ENCODE measurements at regions not wholly inside any gene's neighbourhood (a gene's known extent, or its start where the extent isn't known, plus 50 kb on each side); places are given as distances from the start of the nearest gene placed in this dataset.
"Not testable (repeated sequence)": the region's sequence is repeated elsewhere in the genome, so short reads cannot be mapped to it uniquely, and the experiment has no call there.

DNA sequence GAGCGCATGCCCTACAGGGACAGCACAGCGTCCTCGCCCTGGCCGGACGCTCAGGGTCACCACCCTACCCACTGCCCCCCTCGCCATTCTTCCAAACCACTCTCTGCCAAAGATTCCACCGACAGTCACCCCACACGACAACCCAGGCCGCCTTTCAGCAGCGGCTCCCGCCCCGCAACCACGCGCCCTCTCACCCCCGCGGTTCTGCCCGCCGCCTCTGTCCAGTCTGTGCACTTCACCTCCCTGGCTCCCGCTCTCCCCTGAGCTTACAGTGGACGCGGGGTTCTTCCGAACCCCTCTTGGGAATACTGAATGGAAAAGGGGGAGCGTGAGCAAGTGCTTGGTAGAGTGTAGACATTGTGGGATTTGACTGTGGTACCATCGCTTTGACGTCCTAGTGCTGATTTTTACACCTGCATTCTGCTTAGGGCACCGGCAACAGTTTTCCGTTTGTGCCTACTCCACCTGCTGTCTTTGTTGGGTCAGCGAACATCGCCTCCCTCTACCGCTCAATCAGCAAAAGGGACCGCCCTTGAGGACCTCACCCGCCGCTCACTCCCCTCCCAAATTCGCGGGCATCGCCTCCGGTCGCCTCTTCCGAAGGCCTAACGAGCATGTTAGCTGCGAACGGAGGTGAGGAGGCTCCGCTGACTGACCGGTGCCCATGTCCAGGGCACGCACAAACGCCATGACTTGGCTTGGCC lies 119.1 kb downstream of the PPIAL4A start:
- H3K4me1 ChIP-seq (ENCODE audit: insufficient read depth, low read length); POLR2A ChIA-PET (ENCODE audit: unreplicated experiment); H3K27ac ChIP-seq (ENCODE audit: low read length); H2AFZ ChIP-seq (ENCODE audit: low read length); CTCF ChIA-PET; intact Hi-C loops (cut with micrococcal nuclease); H3K4me3 ChIP-seq (ENCODE audit: low read length); DNase-seq; H4K20me1 ChIP-seq (ENCODE audit: low read length); BruUV-seq (replicated peaks); H3K36me3 ChIP-seq (ENCODE audit: low read depth, low read length); H3F3A ChIP-seq (ENCODE audit: low read length, unreplicated experiment); H3K27me3 ChIP-seq (ENCODE audit: low read length); H3K79me2 ChIP-seq (ENCODE audit: low read length); H3K9ac ChIP-seq (ENCODE audit: low read length); H3K4me2 ChIP-seq (ENCODE audit: low read length); H3K9me2 ChIP-seq (replicated peaks; ENCODE audit: low read length); H3K9me3 ChIP-seq (ENCODE audit: low read length); ATAC-seq: not testable (repeated sequence)

- H3K9me2 ChIP-seq (replicated peaks; ENCODE audit: low read length); H3K27me3 ChIP-seq (ENCODE audit: low read length); intact Hi-C loops (cut with micrococcal nuclease); ATAC-seq; H3K27ac ChIP-seq (ENCODE audit: low read length); H2AFZ ChIP-seq (ENCODE audit: low read length); BruUV-seq (replicated peaks); H3K4me2 ChIP-seq (ENCODE audit: low read length); H3F3A ChIP-seq (ENCODE audit: low read length, unreplicated experiment); H3K36me3 ChIP-seq (ENCODE audit: low read depth, low read length); H3K9ac ChIP-seq (ENCODE audit: low read length); H3K79me2 ChIP-seq (ENCODE audit: low read length); H3K9me3 ChIP-seq (ENCODE audit: low read length); H4K20me1 ChIP-seq (ENCODE audit: low read length); H3K4me3 ChIP-seq (ENCODE audit: low read length); DNase-seq; POLR2A ChIA-PET (ENCODE audit: unreplicated experiment); CTCF ChIA-PET; H3K4me1 ChIP-seq (ENCODE audit: insufficient read depth, low read length): not testable (repeated sequence)
These were observed 119.9 kb downstream of the PPIAL4A start for GRCh38 chr1:121009216-121010057.

DNA sequence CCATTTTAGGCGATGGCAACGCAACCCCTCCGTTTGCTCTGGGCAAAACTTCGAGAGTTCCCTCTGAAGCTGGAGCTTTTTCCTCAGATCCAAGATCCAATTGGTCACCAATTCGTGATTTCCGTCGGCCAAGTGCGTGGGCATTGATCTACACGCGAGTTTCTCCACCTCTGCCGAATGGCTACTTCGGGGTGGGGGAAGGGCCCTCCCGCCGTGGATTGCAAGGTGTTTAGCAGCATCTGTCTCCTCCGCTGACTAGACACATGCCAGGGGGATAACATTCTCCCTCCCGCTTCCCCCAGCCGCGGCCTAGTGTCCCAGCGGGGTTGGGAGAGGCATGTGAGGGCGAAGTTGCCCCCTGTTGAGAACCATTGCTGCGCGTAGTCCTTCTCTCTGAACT lies 120.6 kb downstream of the PPIAL4A start:
- H3K9me2 ChIP-seq (replicated peaks; ENCODE audit: low read length); H2AFZ ChIP-seq (ENCODE audit: low read length); H3K36me3 ChIP-seq (ENCODE audit: low read depth, low read length); H3F3A ChIP-seq (ENCODE audit: low read length, unreplicated experiment); CTCF ChIA-PET; H3K4me2 ChIP-seq (ENCODE audit: low read length); BruUV-seq (replicated peaks); intact Hi-C loops (cut with micrococcal nuclease); H3K4me1 ChIP-seq (ENCODE audit: insufficient read depth, low read length); H3K4me3 ChIP-seq (ENCODE audit: low read length); POLR2A ChIA-PET (ENCODE audit: unreplicated experiment); H3K27me3 ChIP-seq (ENCODE audit: low read length); H3K27ac ChIP-seq (ENCODE audit: low read length); H3K9me3 ChIP-seq (ENCODE audit: low read length); H3K9ac ChIP-seq (ENCODE audit: low read length); DNase-seq; H3K79me2 ChIP-seq (ENCODE audit: low read length); ATAC-seq; H4K20me1 ChIP-seq (ENCODE audit: low read length): not testable (repeated sequence)

DNA sequence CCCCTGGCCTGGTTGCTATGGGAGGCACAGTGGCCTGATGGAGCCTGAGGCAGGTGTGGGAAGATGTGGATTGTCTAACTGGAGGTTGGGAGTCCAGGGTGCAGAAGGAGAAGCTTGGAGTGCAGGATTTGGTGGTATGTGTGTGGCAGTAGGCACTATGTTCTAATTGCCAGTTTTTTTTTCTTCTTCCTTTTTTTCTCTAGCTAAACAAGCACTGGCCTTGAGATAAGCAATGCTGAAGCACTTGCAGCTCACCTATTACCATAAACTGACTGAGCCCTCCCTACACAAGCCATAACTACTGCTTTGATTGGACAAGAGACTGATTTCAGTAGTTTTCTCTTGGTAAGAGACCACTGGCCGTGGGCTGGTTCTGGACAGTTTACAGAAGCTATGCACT lies 123.6 kb downstream of the PPIAL4A start:
- H4K20me1 ChIP-seq (ENCODE audit: low read length); ATAC-seq; H3K36me3 ChIP-seq (ENCODE audit: low read depth, low read length); intact Hi-C loops (cut with micrococcal nuclease); H3K79me2 ChIP-seq (ENCODE audit: low read length); CTCF ChIA-PET; POLR2A ChIA-PET (ENCODE audit: unreplicated experiment); H3K9ac ChIP-seq (ENCODE audit: low read length); H3K4me1 ChIP-seq (ENCODE audit: insufficient read depth, low read length); H3K27me3 ChIP-seq (ENCODE audit: low read length); H3K4me3 ChIP-seq (ENCODE audit: low read length); H2AFZ ChIP-seq (ENCODE audit: low read length); H3F3A ChIP-seq (ENCODE audit: low read length, unreplicated experiment); H3K9me3 ChIP-seq (ENCODE audit: low read length); BruUV-seq (replicated peaks); DNase-seq; H3K9me2 ChIP-seq (replicated peaks; ENCODE audit: low read length); H3K27ac ChIP-seq (ENCODE audit: low read length); H3K4me2 ChIP-seq (ENCODE audit: low read length): not testable (repeated sequence)

- H3K9ac ChIP-seq (ENCODE audit: low read length); POLR2A ChIA-PET (ENCODE audit: unreplicated experiment); H3K4me3 ChIP-seq (ENCODE audit: low read length); H3K4me2 ChIP-seq (ENCODE audit: low read length); H3K27ac ChIP-seq (ENCODE audit: low read length); H3K9me2 ChIP-seq (replicated peaks; ENCODE audit: low read length); H3K9me3 ChIP-seq (ENCODE audit: low read length); H4K20me1 ChIP-seq (ENCODE audit: low read length); CTCF ChIA-PET; H2AFZ ChIP-seq (ENCODE audit: low read length); H3K27me3 ChIP-seq (ENCODE audit: low read length); H3K79me2 ChIP-seq (ENCODE audit: low read length); H3F3A ChIP-seq (ENCODE audit: low read length, unreplicated experiment); intact Hi-C loops (cut with micrococcal nuclease); H3K4me1 ChIP-seq (ENCODE audit: insufficient read depth, low read length); H3K36me3 ChIP-seq (ENCODE audit: low read depth, low read length): not testable (repeated sequence)
- DNase-seq, result peak; percentile 83
- peak; percentile 88 for ATAC-seq
- BruUV-seq (replicated peaks), result TSS peak; percentile 100
These were observed 126.8 kb downstream of the PPIAL4A start for GRCh38 chr1:121016182-121017028.

GRCh38 chr1:121019715-121020349 lies 130.3 kb downstream of the PPIAL4A start:
- H3K4me3 ChIP-seq (ENCODE audit: low read length); H3K36me3 ChIP-seq (ENCODE audit: low read depth, low read length); BruUV-seq (replicated peaks); H4K20me1 ChIP-seq (ENCODE audit: low read length); ATAC-seq; H3K27me3 ChIP-seq (ENCODE audit: low read length); H3K4me1 ChIP-seq (ENCODE audit: insufficient read depth, low read length); H3K9me2 ChIP-seq (replicated peaks; ENCODE audit: low read length); H3K79me2 ChIP-seq (ENCODE audit: low read length); H3F3A ChIP-seq (ENCODE audit: low read length, unreplicated experiment); CTCF ChIA-PET; H3K9ac ChIP-seq (ENCODE audit: low read length); H3K9me3 ChIP-seq (ENCODE audit: low read length); POLR2A ChIA-PET (ENCODE audit: unreplicated experiment); H3K27ac ChIP-seq (ENCODE audit: low read length); H3K4me2 ChIP-seq (ENCODE audit: low read length); DNase-seq; H2AFZ ChIP-seq (ENCODE audit: low read length); intact Hi-C loops (cut with micrococcal nuclease): not testable (repeated sequence)

Measured in PC-3 (cell line).